Activated CD8-positive, alpha-beta T cell treated with anti-CD3 and anti-CD28 coated beads for 36 hours (primary cell): ENCODE measurements at regions not wholly inside any gene's neighbourhood (a gene's known extent, or its start where the extent isn't known, plus 50 kb on each side); places are given as distances from the start of the nearest gene placed in this dataset.

Source experiments
- ATAC-seq: fragments of 200-7000 bp; cut with Tn5 transposase; one replicate; pipeline ENCODE4 v1.10.0; 2021; ENCODE audit warnings: mild to moderate bottlenecking, moderate library complexity
- CTCF ChIA-PET: fragments of 350-600 bp; sonication (Branson Sonifier 250); formaldehyde crosslinking; loops from one replicate; lab custom pipeline; 2021; ENCODE audit warnings: antibody characterized with exemption; lab: Charles Lee
- POLR2A ChIA-PET: fragments of 350-600 bp; sonication (Branson Sonifier 250); formaldehyde crosslinking; loops from one replicate; lab custom pipeline; 2021; ENCODE audit warnings: antibody characterized with exemption; lab: Charles Lee
- DNase-seq: peaks from one replicate; pipeline ENCODE4 v3.0.0-alpha.2; 2020
- H3K27ac Mint-ChIP-seq: one replicate; pipeline ENCODE4 v1.8.0; 2021; ENCODE audit warnings: mild to moderate bottlenecking, mixed read lengths
- H3K27me3 Mint-ChIP-seq: one replicate; pipeline ENCODE4 v1.8.0; 2021; ENCODE audit warnings: mixed read lengths
- H3K36me3 Mint-ChIP-seq: one replicate; pipeline ENCODE4 v1.8.0; 2021; ENCODE audit warnings: low read depth, mixed read lengths
- H3K4me1 Mint-ChIP-seq: one replicate; pipeline ENCODE4 v1.8.0; 2021; ENCODE audit warnings: low read depth, mixed read lengths
- H3K4me3 Mint-ChIP-seq: one replicate; pipeline ENCODE4 v1.8.0; 2021; ENCODE audit warnings: mild to moderate bottlenecking, moderate library complexity, mixed read lengths
- H3K9me3 Mint-ChIP-seq: one replicate; pipeline ENCODE4 v1.8.0; 2021; ENCODE audit warnings: mixed read lengths
- CTCF ChIP-seq: fragments of 200-600 bp; IDR thresholded peaks from one replicate; pipeline ENCODE4 v1.8.0; 2022; ENCODE audit warnings: antibody characterized with exemption, mild to moderate bottlenecking
- intact Hi-C: fragments of 100-400 bp; cut with micrococcal nuclease; formaldehyde crosslinking; loops from one replicate; pipeline ENCODE4 v1.10.0; 2022

GRCh38 chr3:24033818-24034217, 88.7 kb downstream of the NR1D2 start:
- ATAC-seq (no peak), DNase-seq (no peak)
- Mint-ChIP-seq H3K27me3 (no peaks in the 10 kb centered on the region), H3K4me1 (no peaks in the 10 kb centered on the region), H3K36me3 (no peaks in the 10 kb centered on the region), H3K27ac (no peak overlapping the region), H3K4me3 (no peak overlapping the region), H3K9me3 (peaks cover 2% of the 10 kb centered on the region)
- ChIA-PET CTCF (no interaction called here), POLR2A (no interaction called here)
- TF ChIP-seq CTCF = no peak
- intact Hi-C loops = no loop called here

GRCh38 chr3:24034464-24034863, 89.4 kb downstream of the NR1D2 start:
- no peak overlapping the region for H3K4me3 Mint-ChIP-seq
- no peaks in the 10 kb centered on the region for H3K27me3 Mint-ChIP-seq
- intact Hi-C loops = no loop called here
- H3K4me1 Mint-ChIP-seq = no peaks in the 10 kb centered on the region
- DNase-seq (no peak), ATAC-seq (no peak)
- H3K27ac Mint-ChIP-seq = no peak overlapping the region
- ChIA-PET CTCF (no interaction called here), POLR2A (no interaction called here)
- peaks cover 2% of the 10 kb centered on the region for H3K9me3 Mint-ChIP-seq
- no peak for TF ChIP-seq CTCF
- H3K36me3 Mint-ChIP-seq = no peaks in the 10 kb centered on the region

- H3K27ac Mint-ChIP-seq = no peak overlapping the region
- intact Hi-C loops = no loop called here
- no peak overlapping the region for H3K4me3 Mint-ChIP-seq
- H3K4me1 Mint-ChIP-seq = no peaks in the 10 kb centered on the region
- TF ChIP-seq CTCF = no peak
- ATAC-seq (no peak), DNase-seq (no peak)
- POLR2A ChIA-PET = interaction anchor here (0.6 kb wide), 1 partner anchor 196 kb away, joined by 3 read pairs; no protein-coding TSS in a partner anchor
- no peaks in the 10 kb centered on the region for H3K36me3 Mint-ChIP-seq
- CTCF ChIA-PET = interaction anchor here (1.0 kb wide), 1 partner anchor 39 kb away, joined by 3 read pairs; no protein-coding TSS in a partner anchor
- no peaks in the 10 kb centered on the region for H3K27me3 Mint-ChIP-seq
- H3K9me3 Mint-ChIP-seq = peaks cover 2% of the 10 kb centered on the region
These were observed 92.9 kb downstream of the NR1D2 start for GRCh38 chr3:24037971-24038370.

GRCh38 chr3:24040311-24040710, 95.2 kb downstream of the NR1D2 start:
- no peaks in the 10 kb centered on the region for H3K36me3 Mint-ChIP-seq
- H3K27ac Mint-ChIP-seq = no peak overlapping the region
- DNase-seq (no peak), ATAC-seq (no peak)
- ChIA-PET CTCF (no interaction called here), POLR2A (no interaction called here)
- H3K27me3 Mint-ChIP-seq = peaks cover 2% of the 10 kb centered on the region
- no peak for TF ChIP-seq CTCF
- no peak overlapping the region for H3K4me3 Mint-ChIP-seq
- no peaks in the 10 kb centered on the region for H3K4me1 Mint-ChIP-seq
- H3K9me3 Mint-ChIP-seq = no peaks in the 10 kb centered on the region
- intact Hi-C loops = no loop called here

GRCh38 chr3:24042174-24043059, 97.3 kb downstream of the NR1D2 start:
- Mint-ChIP-seq H3K36me3 (no peaks in the 10 kb centered on the region), H3K27ac (no peak overlapping the region), H3K4me1 (peaks cover under 1% of the 10 kb centered on the region), H3K9me3 (no peaks in the 10 kb centered on the region), H3K27me3 (peaks cover 5% of the 10 kb centered on the region), H3K4me3 (no peak overlapping the region)
- DNase-seq (no peak), ATAC-seq (no peak)
- intact Hi-C loops = no loop called here
- no peak for TF ChIP-seq CTCF
- ChIA-PET POLR2A (interaction anchor here (1.8 kb wide), 1 partner anchor 125 kb away, joined by 7 read pairs; the partner anchor contains the start of genes NKIRAS1 and RPL15), CTCF (no interaction called here)
